H1 (cell line): ENCODE measurements at regions not wholly inside any gene's neighbourhood (a gene's known extent, or its start where the extent isn't known, plus 50 kb on each side); places are given as distances from the start of the nearest gene placed in this dataset.

Source experiments
- ATF3 ChIP-seq: IDR thresholded peaks from 2 replicates; pipeline ENCODE4 v1.6.1; 2011; ENCODE audit warnings: low read depth, mild to moderate bottlenecking, low read length; ENCODE audit not compliant: insufficient read depth
- CEBPB ChIP-seq: IDR thresholded peaks from 2 replicates; pipeline ENCODE4 v1.6.1; 2012; ENCODE audit warnings: low read depth, low read length
- CTCF ChIP-seq, 3 experiments: IDR thresholded peaks; 1 replicate in 2 of 3; 2 replicates in 1 of 3; pipeline versions ENCODE4 v1.5.1 to v1.6.1; 2011; ENCODE audit warnings: low read length in 3 of 3, mild to moderate bottlenecking in 3 of 3, inconsistent platforms in 2 of 3, low read depth in 1 of 3, moderate library complexity in 1 of 3; ENCODE audit not compliant: insufficient read depth in 1 of 3; ENCODE audit errors: control extremely low read depth in 1 of 3
- EZH2 ChIP-seq: fragments of 200-600 bp; sonication (generic); IDR thresholded peaks from 2 replicates; pipeline ENCODE4 v1.7.1; 2012; ENCODE audit warnings: low read depth, mild to moderate bottlenecking, moderate library complexity, low read length, inconsistent platforms; ENCODE audit not compliant: severe bottlenecking
- FOSL1 ChIP-seq: IDR thresholded peaks from 2 replicates; pipeline ENCODE4 v1.6.1; 2011; ENCODE audit warnings: mild to moderate bottlenecking, low read depth, low read length, moderate library complexity; ENCODE audit not compliant: insufficient read depth
- HDAC6 ChIP-seq: IDR thresholded peaks from one replicate; pipeline ENCODE4 v1.7.1; 2012; ENCODE audit warnings: low read depth, mild to moderate bottlenecking, inconsistent platforms, low read length, moderate library complexity
- JUND ChIP-seq: IDR thresholded peaks from 2 replicates; pipeline ENCODE4 v1.6.1; 2011; ENCODE audit warnings: mild to moderate bottlenecking, improper control_type of control experiment, low read length
- MAX ChIP-seq: IDR thresholded peaks from 2 replicates; pipeline ENCODE4 v1.6.1; 2012; ENCODE audit warnings: inconsistent platforms
- POU5F1 ChIP-seq: IDR thresholded peaks from 2 replicates; pipeline ENCODE4 v1.6.1; 2011; ENCODE audit warnings: low read depth, mild to moderate bottlenecking, low read length, moderate library complexity
- RFX5 ChIP-seq: IDR thresholded peaks from 2 replicates; pipeline ENCODE4 v1.6.1; 2011; ENCODE audit warnings: low read depth, low read length, improper control_type of control experiment, borderline replicate concordance

- TF ChIP-seq CTCF (IDR thresholded peaks at IDR 0.05; ENCODE audit: control extremely low read depth in 1 of 3, insufficient read depth in 1 of 3, low read depth in 1 of 3, low read length in 3 of 3) = no peak
- TF ChIP-seq MAX = no peak
- TF ChIP-seq EZH2 = no peak
- no peak for TF ChIP-seq JUND
- no peak for TF ChIP-seq ATF3
- no peak for TF ChIP-seq FOSL1
- no peak for TF ChIP-seq POU5F1
- no peak for TF ChIP-seq HDAC6
- TF ChIP-seq RFX5 = no peak
- TF ChIP-seq CEBPB = no peak
These were observed 938.6 kb upstream of the WWC1 start for GRCh38 chr5:167352801-167353200.
